GM20000 (cell line): ENCODE measurements at regions not wholly inside any gene's neighbourhood (a gene's known extent, or its start where the extent isn't known, plus 50 kb on each side); places are given as distances from the start of the nearest gene placed in this dataset.

Experiments used
- DNase-seq: peaks from one replicate; pipeline ENCODE4 v3.0.0; 2012; ENCODE audit warnings: low spot score
- CTCF ChIP-seq: IDR thresholded peaks from 2 replicates; pipeline ENCODE4 v1.5.1; 2012; ENCODE audit warnings: mild to moderate bottlenecking, control low read depth; ENCODE audit errors: extremely low read depth, missing control alignments

DNA sequence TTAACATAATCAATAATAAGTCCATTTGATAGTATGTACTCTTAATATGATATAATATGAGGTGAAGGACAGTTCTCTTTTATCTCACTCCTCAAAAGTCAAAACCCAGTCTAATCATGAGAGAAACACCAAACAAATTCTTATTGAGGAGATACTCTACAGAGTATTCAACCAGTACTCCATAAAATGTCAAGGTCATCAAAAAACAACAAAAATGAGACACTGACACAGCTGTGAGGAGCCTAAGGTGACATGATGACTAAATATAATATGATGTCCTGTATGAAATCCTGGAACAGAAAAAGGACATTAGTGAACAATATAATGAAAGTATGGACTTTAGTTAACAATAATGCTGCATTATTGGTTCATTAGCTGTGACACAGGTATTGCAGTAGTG lies 675.1 kb downstream of the HTR1B start:
- TF ChIP-seq CTCF, result no peak
- no peak for DNase-seq

DNA sequence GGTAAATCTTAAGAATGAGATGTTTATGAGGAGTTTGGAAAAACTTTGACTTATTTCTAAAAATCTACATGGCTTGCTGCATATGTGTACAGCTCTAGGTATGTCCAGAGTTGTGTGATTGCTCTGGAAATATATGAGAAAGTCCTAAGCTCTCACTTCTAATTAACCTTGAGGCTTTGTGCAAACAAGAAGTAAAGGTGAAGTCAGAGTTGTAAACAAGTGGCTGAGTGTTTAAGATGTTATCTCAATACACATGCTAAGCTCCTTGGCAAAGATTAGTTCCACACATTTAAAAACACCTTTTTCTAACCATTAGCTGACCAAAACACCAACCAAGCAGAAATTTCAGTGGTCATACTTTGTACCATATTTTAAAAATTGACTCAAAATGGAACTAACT lies 684.2 kb downstream of the HTR1B start:
- no peak for TF ChIP-seq CTCF
- DNase-seq, result no peak

- no peak for DNase-seq
- TF ChIP-seq CTCF, result no peak
These were observed 686.4 kb downstream of the HTR1B start for GRCh38 chr6:76776876-76777275.

DNA sequence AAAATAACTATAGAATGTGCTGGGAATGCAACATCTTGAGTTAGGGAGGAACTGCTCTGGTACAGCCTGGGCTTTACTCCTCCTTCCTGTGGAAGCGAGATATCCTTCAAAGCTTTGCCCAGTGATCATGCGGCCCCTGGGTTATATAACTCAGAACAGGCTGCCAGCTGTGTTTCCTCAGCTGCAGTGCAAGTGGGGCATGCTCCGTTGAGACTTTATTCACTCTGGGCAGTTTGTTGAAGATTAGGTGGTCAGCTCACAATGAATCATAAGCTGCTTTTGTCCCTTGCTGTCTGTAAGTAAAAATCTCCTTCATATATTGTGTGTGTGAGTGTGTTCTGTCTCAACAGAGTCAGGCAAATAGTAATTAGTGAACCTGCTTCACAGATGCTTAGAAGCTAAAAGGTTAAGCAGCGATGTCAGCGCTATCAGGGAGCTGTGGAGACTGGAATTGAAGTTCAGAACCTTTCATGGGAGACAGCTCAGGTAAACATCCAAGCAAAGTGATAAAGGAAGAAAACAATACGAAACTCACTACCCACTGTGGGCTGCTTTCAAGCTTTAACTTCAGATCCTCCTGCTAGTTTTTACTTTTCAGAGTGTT lies 688.4 kb downstream of the HTR1B start:
- no peak for DNase-seq
- TF ChIP-seq CTCF, result no peak

DNA sequence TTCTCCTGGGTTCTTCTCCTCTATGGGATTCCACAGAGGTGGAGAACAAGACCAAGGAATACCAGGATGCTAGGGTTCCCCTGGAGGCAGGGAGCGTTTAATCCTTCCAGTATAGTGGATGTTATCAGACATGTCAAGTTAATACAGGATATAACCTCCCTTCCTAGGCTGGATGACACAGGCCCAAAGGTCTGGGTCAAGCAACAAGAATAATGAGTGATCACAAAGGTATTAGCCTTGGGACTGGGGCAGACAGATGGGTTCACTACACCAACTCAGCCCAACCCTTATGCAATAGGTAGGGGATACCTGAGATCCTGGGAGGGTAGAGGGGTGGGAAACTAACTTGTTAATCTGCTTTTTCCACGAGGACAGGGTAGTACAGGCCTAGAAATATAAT lies 690.3 kb downstream of the HTR1B start:
- DNase-seq, result no peak
- TF ChIP-seq CTCF, result no peak

DNA sequence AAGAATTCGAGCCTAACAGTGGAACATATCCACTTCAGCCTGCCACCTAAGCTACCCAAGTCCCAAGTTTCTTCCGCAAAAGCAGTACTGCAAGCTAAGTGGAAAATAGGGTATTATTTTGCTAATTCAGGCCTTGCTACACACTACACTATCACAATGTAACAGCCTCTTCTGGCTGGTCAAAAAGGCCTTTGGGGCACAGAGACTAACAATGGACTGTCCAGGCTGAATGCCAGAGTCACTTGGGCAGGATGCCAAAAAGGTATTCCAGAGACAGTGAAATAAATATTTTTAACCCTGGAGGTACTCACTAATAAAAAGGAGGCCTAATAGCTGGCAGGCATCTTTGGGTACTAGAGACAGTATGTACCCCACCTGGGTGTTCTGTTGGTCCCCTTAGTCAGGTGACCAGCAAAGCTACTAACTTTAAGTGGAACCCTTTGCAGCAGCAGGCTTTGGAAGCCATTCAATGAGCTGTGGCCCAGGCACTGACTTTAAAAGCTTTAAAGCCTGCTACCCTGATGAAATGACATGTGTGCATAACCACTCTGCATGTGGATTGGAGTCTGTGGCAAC lies 692.1 kb downstream of the HTR1B start:
- no peak for TF ChIP-seq CTCF
- DNase-seq, result no peak

GRCh38 chr6:76770281-76770680 lies 693.0 kb downstream of the HTR1B start:
- DNase-seq, result no peak
- no peak for TF ChIP-seq CTCF
